ENCODE measurements at regions not wholly inside any gene's neighbourhood (a gene's known extent, or its start where the extent isn't known, plus 50 kb on each side); places are given as distances from the start of the nearest gene placed in this dataset.

DNA sequence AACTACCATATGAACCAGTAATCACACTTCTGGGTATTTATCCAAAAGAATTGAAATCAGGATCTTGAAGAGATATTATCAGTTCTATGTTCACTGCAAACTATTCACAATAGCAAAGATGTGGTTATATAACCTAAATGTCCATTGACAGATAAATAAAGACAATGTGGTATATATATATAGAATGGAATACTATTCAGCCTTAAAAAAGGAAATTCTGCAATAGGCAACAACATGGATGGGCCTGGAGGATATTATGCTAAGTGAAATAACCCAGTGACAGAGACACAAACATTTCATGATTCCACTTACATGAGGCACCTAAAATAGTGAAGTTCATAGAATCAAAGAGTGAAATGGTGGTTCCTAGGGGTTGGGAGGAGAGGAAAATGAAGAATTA is 90.6 kb upstream of the CDK1 start:
- Mint-ChIP-seq H3K4me1 (ENCODE audit: low read depth) (peaks cover 6% of the 10 kb centered on the region), H3K27me3 (no peaks in the 10 kb centered on the region), H3K36me3 (ENCODE audit: low read depth) (peaks cover 8% of the 10 kb centered on the region), H3K4me3 (no peak overlapping the region), H3K9me3 (peaks cover 5% of the 10 kb centered on the region), H3K27ac (no peak overlapping the region)
- DNase-seq: no peak

DNA sequence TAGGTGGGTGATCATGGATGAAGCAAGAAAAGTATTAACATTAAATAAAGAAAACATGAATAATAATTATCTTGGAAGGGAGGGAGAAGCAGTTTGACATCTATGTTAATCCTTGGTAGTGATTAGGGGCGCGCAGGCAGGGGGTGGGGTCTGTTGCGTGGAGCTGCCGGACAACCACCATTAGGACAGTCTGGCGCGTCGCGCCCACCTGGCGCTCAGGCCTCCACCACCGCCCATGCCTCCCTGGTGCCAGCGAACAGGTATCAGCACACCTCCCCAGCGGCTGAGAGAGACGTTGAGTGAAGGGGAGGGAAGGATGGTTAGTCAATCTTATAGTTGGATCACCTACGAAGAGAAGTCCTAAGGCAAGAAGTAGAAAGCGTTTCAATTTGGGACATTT is 94.2 kb upstream of the CDK1 start:
- Mint-ChIP-seq H3K36me3 (ENCODE audit: low read depth) (peaks cover 9% of the 10 kb centered on the region), H3K4me1 (ENCODE audit: low read depth) (peaks cover 6% of the 10 kb centered on the region), H3K9me3 (no peaks in the 10 kb centered on the region), H3K27ac (no peak overlapping the region), H3K4me3 (no peak overlapping the region), H3K27me3 (no peaks in the 10 kb centered on the region)
- no peak for DNase-seq

DNA sequence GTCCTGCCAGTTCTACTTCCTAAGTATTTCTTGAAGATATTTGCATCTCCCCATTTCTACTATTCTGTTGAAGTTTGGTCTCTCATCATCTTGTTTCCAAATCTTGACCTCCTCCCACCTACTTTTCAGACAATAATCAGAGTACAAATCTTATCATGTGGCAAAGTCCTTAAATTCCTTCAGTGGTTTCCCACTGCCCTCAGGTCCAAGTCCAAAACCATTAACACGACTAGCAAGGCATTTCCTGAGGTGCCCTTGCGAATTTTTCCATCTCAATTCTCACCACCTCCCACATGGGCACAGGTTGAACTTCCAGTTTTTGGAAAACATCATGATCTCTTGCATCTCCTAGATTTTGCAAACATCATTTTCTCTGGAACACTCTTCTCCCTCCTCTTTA is 97.2 kb upstream of the CDK1 start:
- Mint-ChIP-seq H3K36me3 (ENCODE audit: low read depth) (peaks cover 9% of the 10 kb centered on the region), H3K27me3 (no peaks in the 10 kb centered on the region), H3K4me1 (ENCODE audit: low read depth) (peaks cover 14% of the 10 kb centered on the region), H3K27ac (no peak overlapping the region), H3K4me3 (no peak overlapping the region), H3K9me3 (no peaks in the 10 kb centered on the region)
- DNase-seq: no peak

DNA sequence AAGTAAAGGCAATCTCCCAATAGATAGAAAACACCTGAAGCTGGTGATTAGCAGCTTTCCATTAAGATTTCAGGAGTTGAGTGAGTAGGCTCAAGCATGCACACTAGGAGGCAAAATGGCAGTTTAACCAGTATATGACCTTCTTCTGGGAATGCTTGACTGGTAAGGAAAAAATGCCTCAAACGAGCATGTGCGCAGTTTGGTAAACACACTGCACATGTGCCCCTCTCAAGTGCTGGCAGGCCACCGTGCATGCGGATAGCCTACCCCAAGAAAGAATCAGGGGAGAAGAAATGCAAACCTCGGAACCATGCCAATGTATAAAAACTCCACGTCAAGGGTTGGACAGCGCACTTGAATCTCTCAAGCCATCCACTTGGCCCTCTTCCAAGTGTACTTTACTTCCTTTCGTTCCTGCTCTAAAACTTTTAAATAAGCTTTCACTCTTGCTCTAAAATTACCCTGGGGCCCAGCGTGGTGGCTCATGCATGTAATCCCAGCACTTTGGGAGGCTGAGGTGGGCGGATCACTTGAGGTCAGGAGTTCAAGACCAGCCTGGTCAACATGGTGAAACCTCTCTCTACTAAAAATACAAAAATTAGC is 98.8 kb upstream of the CDK1 start:
- H3K4me1 Mint-ChIP-seq (ENCODE audit: low read depth): peaks cover 14% of the 10 kb centered on the region
- H3K27ac Mint-ChIP-seq: no peak overlapping the region
- DNase-seq: no peak
- peaks cover 11% of the 10 kb centered on the region for H3K36me3 Mint-ChIP-seq (ENCODE audit: low read depth)
- H3K4me3 Mint-ChIP-seq: no peak overlapping the region
- peaks cover 3% of the 10 kb centered on the region for H3K9me3 Mint-ChIP-seq
- no peaks in the 10 kb centered on the region for H3K27me3 Mint-ChIP-seq

DNA sequence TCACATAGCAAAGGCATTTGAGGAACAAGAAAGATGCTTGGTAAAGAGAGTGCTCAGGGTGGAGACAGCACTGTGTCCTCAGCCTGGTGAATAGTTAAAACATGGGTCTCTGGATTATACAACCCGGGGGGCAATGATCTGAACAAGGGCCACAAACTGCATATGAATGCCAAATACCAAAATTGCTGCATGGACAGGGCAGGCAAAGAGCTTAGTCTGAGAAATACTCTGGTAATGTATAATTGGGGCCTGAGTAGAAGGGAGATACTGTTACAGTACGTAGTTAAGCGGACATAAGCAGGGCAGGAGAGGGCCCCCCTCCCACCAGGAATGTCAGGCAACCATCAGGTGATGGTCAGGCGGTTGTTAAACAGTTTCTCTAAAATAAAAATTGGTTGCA is 99.3 kb upstream of the CDK1 start:
- Mint-ChIP-seq H3K4me1 (ENCODE audit: low read depth) (peaks cover 14% of the 10 kb centered on the region), H3K27ac (no peak overlapping the region), H3K4me3 (no peak overlapping the region), H3K27me3 (no peaks in the 10 kb centered on the region), H3K9me3 (peaks cover 7% of the 10 kb centered on the region), H3K36me3 (ENCODE audit: low read depth) (peaks cover 16% of the 10 kb centered on the region)
- DNase-seq: no peak

DNA sequence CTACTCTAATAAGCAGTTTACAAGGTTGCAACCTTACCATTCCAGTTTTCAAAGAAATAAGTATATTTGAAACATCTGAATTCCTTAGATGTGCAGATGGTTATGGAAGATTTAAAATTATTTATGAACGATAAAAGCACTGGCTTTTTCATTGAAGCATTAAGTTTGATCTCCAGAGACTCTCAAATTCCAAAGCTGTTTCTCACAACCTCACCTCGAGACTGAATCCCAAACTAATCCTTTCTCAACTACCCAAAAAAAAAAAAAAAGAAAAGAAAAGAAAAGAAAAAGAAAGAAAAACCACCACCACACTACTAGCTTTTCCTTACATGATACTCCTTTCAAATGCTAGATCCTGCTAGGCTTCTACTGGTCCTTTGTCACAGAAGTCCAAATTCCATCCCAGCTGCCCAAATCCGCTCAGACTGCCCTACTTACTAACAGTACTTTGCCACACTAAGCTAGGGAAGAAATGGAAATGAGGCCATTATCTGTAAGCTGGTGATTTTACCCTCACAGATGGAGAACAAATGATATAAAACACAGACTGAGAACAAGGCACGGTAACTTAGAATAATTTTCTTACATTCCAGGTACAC is 100.6 kb upstream of the CDK1 start:
- Mint-ChIP-seq H3K27ac (no peak overlapping the region), H3K36me3 (ENCODE audit: low read depth) (peaks cover 21% of the 10 kb centered on the region), H3K9me3 (peaks cover 8% of the 10 kb centered on the region), H3K4me1 (ENCODE audit: low read depth) (peaks cover 10% of the 10 kb centered on the region), H3K4me3 (no peak overlapping the region), H3K27me3 (no peaks in the 10 kb centered on the region)
- DNase-seq: no peak

DNA sequence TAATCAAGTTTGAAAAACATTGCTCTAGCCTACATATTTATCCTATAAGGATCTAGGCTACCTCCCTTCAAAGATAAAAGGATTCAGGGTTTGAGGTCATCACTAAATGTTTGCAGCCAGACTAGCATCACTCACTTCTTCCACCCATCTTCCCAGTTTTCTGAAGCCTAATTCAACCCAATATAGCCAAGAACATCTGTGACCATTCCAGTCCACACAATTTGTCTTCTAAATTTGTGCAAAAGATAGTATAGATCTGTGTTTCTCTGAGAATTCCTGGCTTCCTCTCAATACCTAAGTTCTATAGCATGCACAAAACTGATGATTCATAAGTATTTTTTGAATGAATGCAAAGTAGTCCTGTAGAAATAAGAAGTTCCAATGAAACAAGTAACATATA is 103.0 kb upstream of the CDK1 start:
- Mint-ChIP-seq H3K9me3 (peaks cover 8% of the 10 kb centered on the region), H3K4me3 (no peak overlapping the region), H3K27ac (no peak overlapping the region), H3K36me3 (ENCODE audit: low read depth) (peaks cover 23% of the 10 kb centered on the region), H3K4me1 (ENCODE audit: low read depth) (peaks cover 9% of the 10 kb centered on the region), H3K27me3 (no peaks in the 10 kb centered on the region)
- no peak for DNase-seq

DNA sequence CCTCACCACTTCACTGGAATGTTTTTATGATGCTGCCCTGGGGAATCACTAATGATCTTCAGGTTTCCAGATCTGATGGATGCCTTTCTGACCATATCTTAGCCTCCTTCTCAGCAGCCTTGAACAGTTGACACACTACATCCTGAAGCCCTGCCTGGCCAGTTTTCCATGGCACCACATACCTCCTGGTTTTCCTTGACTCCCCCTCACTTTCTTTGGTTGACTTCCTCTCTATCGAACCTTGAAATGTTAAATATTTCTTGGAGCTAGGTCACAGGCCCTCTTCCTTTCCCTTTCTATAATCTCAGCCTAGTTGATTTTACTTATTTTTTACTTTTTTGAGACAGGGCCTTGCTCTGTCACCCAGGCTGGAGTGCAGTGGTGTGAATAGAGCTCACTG is 108.8 kb upstream of the CDK1 start:
- peaks cover 18% of the 10 kb centered on the region for H3K4me1 Mint-ChIP-seq (ENCODE audit: low read depth)
- H3K4me3 Mint-ChIP-seq: no peak overlapping the region
- no peak for DNase-seq
- no peak overlapping the region for H3K27ac Mint-ChIP-seq
- peaks cover 19% of the 10 kb centered on the region for H3K36me3 Mint-ChIP-seq (ENCODE audit: low read depth)
- no peaks in the 10 kb centered on the region for H3K27me3 Mint-ChIP-seq
- peaks cover 6% of the 10 kb centered on the region for H3K9me3 Mint-ChIP-seq

DNA sequence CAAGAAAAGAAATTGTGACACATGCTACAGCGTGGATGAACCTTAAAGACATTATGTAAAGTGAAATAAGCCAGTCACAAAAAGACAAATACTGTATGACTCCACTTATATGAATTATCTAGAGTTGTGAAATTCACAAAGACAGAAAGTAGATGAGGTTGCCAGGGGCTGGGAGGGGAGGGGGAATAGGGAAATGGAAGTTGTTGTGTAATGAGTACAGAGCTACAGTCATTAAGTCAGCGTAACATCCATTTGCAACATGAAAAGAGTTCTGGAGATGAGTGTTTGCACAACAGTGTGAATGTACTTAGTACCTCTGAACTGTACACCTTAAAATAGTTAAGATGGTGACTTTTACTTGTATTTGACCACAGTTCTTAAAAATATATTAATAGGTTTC is 112.1 kb upstream of the CDK1 start:
- DNase-seq: no peak
- Mint-ChIP-seq H3K36me3 (ENCODE audit: low read depth) (no peaks in the 10 kb centered on the region), H3K27me3 (no peaks in the 10 kb centered on the region), H3K9me3 (no peaks in the 10 kb centered on the region), H3K4me1 (ENCODE audit: low read depth) (peaks cover 46% of the 10 kb centered on the region), H3K4me3 (no peak overlapping the region), H3K27ac (no peak overlapping the region)

DNA sequence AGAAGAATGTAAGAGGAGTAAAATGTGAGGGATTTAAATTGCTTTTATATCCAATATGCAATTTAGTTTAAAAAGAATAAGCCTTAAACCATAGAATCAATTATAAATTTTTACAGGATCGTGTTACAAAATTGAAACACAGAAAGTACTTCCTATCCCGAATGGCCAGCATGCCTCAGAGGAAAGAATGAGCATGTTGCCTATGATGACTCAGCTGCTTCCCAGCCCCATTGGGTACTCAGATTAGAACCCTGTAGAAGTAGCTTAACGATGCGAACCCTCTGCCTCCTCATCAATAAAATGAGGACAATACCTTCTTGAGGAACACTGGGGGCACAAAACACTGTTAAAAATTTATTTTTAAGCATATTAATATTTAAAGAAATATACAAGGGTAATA is 113.4 kb upstream of the CDK1 start:
- Mint-ChIP-seq H3K4me3 (no peak overlapping the region), H3K27me3 (no peaks in the 10 kb centered on the region), H3K36me3 (ENCODE audit: low read depth) (no peaks in the 10 kb centered on the region), H3K9me3 (no peaks in the 10 kb centered on the region), H3K4me1 (ENCODE audit: low read depth) (peaks cover 53% of the 10 kb centered on the region), H3K27ac (no peak overlapping the region)
- no peak for DNase-seq

DNA sequence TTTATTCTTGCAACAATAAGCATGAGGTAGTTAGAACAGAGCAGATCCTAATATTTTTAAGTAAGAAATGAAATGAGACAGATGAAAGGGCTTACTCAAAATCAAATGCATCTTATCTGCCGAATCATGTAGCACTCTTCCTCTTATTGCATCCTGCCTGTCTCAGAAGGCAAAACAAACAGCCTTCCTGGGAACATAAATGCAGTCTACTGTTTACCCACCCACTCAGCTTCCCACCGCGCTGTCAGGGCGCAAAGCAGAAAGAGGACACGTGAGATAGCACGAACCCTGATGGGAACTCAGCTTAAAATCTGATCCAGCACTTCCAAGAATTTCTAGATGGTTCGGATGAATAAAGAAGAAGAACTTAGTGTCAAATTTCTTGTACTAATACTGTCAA is 114.4 kb upstream of the CDK1 start:
- Mint-ChIP-seq H3K27ac (peak overlapping the region; percentile 26), H3K4me1 (ENCODE audit: low read depth) (peaks cover 53% of the 10 kb centered on the region), H3K36me3 (ENCODE audit: low read depth) (no peaks in the 10 kb centered on the region), H3K9me3 (no peaks in the 10 kb centered on the region), H3K27me3 (no peaks in the 10 kb centered on the region), H3K4me3 (peak overlapping the region; percentile 44)
- no peak for DNase-seq

DNA sequence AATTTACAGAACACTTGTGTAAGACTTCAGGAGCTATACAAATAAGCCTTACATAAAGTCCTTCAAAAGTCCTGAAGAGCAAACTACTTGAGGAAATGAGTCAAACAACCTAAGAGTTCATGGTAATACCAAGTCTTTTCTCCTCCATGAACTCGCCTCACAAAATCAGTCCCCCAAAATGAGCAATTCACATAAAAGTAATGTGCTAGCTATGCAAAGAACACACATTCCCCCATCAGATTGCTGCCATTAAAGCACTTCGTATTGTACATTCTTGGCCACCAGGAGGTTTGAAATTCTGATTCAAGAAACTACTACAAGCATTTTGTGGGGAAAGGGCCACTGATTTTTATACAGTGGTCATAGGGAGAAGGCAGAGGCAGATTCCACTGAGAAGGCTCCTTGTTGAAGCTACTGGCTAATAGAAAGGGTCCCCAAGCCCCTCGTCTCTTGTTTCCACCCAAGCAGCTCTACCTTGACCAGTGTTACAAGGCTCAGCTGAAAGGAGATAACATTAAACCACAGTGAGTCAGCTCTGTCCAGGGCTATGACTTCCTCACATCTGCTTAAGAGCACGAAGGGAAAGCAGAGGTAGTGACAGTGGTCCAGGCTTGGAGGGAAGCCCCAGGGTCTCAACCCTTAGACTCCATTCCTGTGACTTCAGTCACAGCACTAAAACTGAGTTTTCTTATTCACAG is 115.2 kb upstream of the CDK1 start:
- no peak overlapping the region for H3K4me3 Mint-ChIP-seq
- no peaks in the 10 kb centered on the region for H3K36me3 Mint-ChIP-seq (ENCODE audit: low read depth)
- peaks cover 3% of the 10 kb centered on the region for H3K9me3 Mint-ChIP-seq
- no peaks in the 10 kb centered on the region for H3K27me3 Mint-ChIP-seq
- H3K4me1 Mint-ChIP-seq (ENCODE audit: low read depth): peaks cover 53% of the 10 kb centered on the region
- DNase-seq: no peak
- peak overlapping the region; percentile 41 for H3K27ac Mint-ChIP-seq

DNA sequence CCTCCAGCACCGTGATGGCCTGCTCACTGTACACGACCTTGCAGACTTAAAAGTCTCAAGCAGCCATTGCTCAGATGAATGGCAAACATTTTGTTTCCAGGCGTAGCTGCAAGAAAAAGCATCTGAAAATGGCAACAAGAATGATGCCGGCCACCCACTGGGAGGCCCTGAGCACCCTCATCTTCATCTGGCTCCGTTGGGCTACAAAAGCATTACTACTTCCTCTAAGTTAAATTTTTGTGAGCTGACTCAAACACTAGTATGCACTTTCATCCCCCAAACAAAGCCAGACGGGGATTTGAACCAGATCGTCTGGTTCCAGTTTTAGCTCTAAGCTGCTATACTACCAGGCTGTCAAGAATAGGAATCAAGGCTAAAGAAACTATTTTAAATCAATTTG is 116.6 kb upstream of the CDK1 start:
- no peak overlapping the region for H3K4me3 Mint-ChIP-seq
- no peaks in the 10 kb centered on the region for H3K27me3 Mint-ChIP-seq
- H3K4me1 Mint-ChIP-seq (ENCODE audit: low read depth): peaks cover 55% of the 10 kb centered on the region
- H3K27ac Mint-ChIP-seq: no peak overlapping the region
- DNase-seq: no peak
- H3K9me3 Mint-ChIP-seq: peaks cover 3% of the 10 kb centered on the region
- H3K36me3 Mint-ChIP-seq (ENCODE audit: low read depth): no peaks in the 10 kb centered on the region

DNA sequence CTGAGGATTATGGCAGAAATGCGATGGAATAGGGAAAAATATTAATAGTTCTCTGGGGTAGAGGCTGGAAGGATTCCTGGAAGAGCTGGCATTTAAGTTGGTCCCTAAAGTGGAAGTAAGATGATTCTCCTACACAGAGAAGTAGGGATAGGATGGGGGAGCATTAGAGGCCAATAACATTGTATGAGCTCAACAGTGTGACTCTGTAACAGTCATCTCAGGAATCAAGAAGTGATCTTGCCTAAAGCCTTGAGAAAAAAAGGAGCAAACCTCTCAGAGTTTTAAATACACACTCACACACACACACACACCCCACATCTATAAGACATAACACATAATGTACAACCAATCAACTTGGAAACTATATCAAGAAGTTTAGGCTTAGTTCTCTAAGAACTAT is 117.7 kb upstream of the CDK1 start:
- H3K27ac Mint-ChIP-seq: no peak overlapping the region
- H3K9me3 Mint-ChIP-seq: peaks cover 3% of the 10 kb centered on the region
- H3K4me3 Mint-ChIP-seq: no peak overlapping the region
- no peaks in the 10 kb centered on the region for H3K27me3 Mint-ChIP-seq
- peaks cover 49% of the 10 kb centered on the region for H3K4me1 Mint-ChIP-seq (ENCODE audit: low read depth)
- DNase-seq: no peak
- no peaks in the 10 kb centered on the region for H3K36me3 Mint-ChIP-seq (ENCODE audit: low read depth)

DNA sequence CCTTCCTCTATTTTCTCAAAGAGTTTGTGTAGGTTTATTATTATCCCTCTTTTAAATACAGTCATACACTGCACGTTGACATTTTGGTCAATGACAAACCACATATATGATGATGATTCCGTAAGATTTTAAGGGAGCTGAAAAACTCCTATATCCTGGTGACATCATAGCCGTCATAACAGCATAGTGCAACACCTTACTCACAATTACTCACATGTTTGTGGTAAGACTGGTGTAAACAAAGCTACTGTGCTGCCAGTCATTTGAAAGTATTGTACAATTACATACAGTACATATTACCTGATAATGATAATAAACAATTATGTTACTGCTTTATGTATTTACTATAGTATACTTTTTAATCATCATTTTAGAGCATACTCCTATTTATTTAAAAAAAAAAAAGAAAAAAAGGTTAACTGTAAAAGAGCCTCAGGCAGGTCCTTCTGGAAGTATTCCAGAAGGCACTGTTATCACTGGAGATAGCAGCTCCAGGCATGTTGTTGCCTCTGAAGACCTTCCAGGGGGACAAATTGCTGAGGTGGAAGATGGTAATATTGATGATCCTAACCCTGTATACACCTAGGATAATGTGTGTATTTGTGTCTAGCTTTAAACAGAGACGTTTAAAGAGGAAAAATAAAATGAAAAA is 123.3 kb upstream of the CDK1 start:
- DNase-seq: no peak
- no peaks in the 10 kb centered on the region for H3K36me3 Mint-ChIP-seq (ENCODE audit: low read depth)
- H3K9me3 Mint-ChIP-seq: peaks cover 3% of the 10 kb centered on the region
- peaks cover 29% of the 10 kb centered on the region for H3K4me1 Mint-ChIP-seq (ENCODE audit: low read depth)
- no peak overlapping the region for H3K27ac Mint-ChIP-seq
- H3K4me3 Mint-ChIP-seq: no peak overlapping the region
- H3K27me3 Mint-ChIP-seq: no peaks in the 10 kb centered on the region

Measured in activated T-cell treated with anti-CD3 and anti-CD28 coated beads, Interleukin-2, amount 50 U/mL, for 24 hours (primary cell).